ENCODE measurements at regions not wholly inside any gene's neighbourhood (a gene's known extent, or its start where the extent isn't known, plus 50 kb on each side); places are given as distances from the start of the nearest gene placed in this dataset.

DNA sequence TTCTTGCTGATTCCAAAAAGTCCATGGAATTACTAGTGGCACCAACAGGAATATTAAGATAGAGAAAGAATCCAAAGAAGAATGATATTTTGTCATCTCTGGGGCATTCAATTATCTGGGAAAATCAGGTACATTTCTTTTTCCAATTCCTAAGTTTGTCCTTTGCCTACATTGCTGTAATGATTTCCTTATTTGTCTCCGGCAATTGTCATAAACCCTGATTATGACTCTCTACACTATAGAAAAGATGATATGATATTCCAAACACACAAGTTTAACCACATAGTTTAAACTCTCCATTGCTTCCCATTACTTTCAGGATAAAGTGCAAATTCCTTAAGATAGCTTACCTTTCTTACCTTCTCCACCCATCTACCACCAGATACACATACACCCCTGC, 647.0 kb downstream of the PLPP3 start:
- TF ChIP-seq ZNF562 (CRISPR knock-in tag; IDR thresholded peaks at IDR 0.05; ENCODE audit: borderline replicate concordance) (no peak), RXRB (CRISPR knock-in tag; IDR thresholded peaks at IDR 0.05; ENCODE audit: borderline replicate concordance) (no peak), SIN3A (IDR thresholded peaks at IDR 0.05; ENCODE audit: borderline replicate concordance, low read depth, low read length) (no peak)
- TF ChIP-seq, protein P1, sequence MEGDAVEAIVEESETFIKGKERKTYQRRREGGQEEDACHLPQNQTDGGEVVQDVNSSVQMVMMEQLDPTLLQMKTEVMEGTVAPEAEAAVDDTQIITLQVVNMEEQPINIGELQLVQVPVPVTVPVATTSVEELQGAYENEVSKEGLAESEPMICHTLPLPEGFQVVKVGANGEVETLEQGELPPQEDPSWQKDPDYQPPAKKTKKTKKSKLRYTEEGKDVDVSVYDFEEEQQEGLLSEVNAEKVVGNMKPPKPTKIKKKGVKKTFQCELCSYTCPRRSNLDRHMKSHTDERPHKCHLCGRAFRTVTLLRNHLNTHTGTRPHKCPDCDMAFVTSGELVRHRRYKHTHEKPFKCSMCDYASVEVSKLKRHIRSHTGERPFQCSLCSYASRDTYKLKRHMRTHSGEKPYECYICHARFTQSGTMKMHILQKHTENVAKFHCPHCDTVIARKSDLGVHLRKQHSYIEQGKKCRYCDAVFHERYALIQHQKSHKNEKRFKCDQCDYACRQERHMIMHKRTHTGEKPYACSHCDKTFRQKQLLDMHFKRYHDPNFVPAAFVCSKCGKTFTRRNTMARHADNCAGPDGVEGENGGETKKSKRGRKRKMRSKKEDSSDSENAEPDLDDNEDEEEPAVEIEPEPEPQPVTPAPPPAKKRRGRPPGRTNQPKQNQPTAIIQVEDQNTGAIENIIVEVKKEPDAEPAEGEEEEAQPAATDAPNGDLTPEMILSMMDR (CRISPR knock-in tag; IDR thresholded peaks at IDR 0.05), result no peak
- TF ChIP-seq, protein P2, sequence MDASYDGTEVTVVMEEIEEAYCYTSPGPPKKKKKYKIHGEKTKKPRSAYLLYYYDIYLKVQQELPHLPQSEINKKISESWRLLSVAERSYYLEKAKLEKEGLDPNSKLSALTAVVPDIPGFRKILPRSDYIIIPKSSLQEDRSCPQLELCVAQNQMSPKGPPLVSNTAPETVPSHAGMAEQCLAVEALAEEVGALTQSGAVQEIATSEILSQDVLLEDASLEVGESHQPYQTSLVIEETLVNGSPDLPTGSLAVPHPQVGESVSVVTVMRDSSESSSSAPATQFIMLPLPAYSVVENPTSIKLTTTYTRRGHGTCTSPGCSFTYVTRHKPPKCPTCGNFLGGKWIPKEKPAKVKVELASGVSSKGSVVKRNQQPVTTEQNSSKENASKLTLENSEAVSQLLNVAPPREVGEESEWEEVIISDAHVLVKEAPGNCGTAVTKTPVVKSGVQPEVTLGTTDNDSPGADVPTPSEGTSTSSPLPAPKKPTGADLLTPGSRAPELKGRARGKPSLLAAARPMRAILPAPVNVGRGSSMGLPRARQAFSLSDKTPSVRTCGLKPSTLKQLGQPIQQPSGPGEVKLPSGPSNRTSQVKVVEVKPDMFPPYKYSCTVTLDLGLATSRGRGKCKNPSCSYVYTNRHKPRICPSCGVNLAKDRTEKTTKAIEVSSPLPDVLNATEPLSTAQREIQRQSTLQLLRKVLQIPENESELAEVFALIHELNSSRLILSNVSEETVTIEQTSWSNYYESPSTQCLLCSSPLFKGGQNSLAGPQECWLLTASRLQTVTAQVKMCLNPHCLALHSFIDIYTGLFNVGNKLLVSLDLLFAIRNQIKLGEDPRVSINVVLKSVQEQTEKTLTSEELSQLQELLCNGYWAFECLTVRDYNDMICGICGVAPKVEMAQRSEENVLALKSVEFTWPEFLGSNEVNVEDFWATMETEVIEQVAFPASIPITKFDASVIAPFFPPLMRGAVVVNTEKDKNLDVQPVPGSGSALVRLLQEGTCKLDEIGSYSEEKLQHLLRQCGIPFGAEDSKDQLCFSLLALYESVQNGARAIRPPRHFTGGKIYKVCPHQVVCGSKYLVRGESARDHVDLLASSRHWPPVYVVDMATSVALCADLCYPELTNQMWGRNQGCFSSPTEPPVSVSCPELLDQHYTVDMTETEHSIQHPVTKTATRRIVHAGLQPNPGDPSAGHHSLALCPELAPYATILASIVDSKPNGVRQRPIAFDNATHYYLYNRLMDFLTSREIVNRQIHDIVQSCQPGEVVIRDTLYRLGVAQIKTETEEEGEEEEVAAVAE (CRISPR knock-in tag; IDR thresholded peaks at IDR 0.05; ENCODE audit: borderline replicate concordance), result no peak
- TF ChIP-seq, protein P3, sequence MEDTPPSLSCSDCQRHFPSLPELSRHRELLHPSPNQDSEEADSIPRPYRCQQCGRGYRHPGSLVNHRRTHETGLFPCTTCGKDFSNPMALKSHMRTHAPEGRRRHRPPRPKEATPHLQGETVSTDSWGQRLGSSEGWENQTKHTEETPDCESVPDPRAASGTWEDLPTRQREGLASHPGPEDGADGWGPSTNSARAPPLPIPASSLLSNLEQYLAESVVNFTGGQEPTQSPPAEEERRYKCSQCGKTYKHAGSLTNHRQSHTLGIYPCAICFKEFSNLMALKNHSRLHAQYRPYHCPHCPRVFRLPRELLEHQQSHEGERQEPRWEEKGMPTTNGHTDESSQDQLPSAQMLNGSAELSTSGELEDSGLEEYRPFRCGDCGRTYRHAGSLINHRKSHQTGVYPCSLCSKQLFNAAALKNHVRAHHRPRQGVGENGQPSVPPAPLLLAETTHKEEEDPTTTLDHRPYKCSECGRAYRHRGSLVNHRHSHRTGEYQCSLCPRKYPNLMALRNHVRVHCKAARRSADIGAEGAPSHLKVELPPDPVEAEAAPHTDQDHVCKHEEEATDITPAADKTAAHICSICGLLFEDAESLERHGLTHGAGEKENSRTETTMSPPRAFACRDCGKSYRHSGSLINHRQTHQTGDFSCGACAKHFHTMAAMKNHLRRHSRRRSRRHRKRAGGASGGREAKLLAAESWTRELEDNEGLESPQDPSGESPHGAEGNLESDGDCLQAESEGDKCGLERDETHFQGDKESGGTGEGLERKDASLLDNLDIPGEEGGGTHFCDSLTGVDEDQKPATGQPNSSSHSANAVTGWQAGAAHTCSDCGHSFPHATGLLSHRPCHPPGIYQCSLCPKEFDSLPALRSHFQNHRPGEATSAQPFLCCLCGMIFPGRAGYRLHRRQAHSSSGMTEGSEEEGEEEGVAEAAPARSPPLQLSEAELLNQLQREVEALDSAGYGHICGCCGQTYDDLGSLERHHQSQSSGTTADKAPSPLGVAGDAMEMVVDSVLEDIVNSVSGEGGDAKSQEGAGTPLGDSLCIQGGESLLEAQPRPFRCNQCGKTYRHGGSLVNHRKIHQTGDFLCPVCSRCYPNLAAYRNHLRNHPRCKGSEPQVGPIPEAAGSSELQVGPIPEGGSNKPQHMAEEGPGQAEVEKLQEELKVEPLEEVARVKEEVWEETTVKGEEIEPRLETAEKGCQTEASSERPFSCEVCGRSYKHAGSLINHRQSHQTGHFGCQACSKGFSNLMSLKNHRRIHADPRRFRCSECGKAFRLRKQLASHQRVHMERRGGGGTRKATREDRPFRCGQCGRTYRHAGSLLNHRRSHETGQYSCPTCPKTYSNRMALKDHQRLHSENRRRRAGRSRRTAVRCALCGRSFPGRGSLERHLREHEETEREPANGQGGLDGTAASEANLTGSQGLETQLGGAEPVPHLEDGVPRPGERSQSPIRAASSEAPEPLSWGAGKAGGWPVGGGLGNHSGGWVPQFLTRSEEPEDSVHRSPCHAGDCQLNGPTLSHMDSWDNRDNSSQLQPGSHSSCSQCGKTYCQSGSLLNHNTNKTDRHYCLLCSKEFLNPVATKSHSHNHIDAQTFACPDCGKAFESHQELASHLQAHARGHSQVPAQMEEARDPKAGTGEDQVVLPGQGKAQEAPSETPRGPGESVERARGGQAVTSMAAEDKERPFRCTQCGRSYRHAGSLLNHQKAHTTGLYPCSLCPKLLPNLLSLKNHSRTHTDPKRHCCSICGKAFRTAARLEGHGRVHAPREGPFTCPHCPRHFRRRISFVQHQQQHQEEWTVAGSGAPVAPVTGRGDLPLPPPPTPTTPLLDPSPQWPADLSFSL (CRISPR knock-in tag; IDR thresholded peaks at IDR 0.05), result no peak
- TF ChIP-seq, protein P4, sequence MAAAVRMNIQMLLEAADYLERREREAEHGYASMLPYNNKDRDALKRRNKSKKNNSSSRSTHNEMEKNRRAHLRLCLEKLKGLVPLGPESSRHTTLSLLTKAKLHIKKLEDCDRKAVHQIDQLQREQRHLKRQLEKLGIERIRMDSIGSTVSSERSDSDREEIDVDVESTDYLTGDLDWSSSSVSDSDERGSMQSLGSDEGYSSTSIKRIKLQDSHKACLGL (CRISPR knock-in tag; IDR thresholded peaks at IDR 0.05), result no peak
- TF ChIP-seq, protein P5, sequence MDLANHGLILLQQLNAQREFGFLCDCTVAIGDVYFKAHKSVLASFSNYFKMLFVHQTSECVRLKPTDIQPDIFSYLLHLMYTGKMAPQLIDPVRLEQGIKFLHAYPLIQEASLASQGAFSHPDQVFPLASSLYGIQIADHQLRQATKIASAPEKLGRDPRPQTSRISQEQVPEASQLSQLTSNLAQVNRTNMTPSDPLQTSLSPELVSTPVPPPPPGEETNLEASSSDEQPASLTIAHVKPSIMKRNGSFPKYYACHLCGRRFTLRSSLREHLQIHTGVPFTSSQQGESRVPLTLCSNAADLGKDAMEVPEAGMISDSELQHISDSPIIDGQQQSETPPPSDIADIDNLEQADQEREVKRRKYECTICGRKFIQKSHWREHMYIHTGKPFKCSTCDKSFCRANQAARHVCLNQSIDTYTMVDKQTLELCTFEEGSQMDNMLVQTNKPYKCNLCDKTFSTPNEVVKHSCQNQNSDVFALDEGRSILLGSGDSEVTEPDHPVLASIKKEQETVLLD (CRISPR knock-in tag; IDR thresholded peaks at IDR 0.05; ENCODE audit: low read depth), result no peak
